NOMO-1 treated with DMSO at 0.1 percent for 48 hours (cell line): ENCODE measurements at regions not wholly inside any gene's neighbourhood (a gene's known extent, or its start where the extent isn't known, plus 50 kb on each side); places are given as distances from the start of the nearest gene placed in this dataset.
A peak's percentile ranks its signal among the peaks of the same experiment; 100 is the strongest.

Experiments
- DNase-seq: peaks from one replicate; lab custom pipeline; 2025; ENCODE audit not compliant: unreplicated experiment; lab: John Stamatoyannopoulos, UW

DNA sequence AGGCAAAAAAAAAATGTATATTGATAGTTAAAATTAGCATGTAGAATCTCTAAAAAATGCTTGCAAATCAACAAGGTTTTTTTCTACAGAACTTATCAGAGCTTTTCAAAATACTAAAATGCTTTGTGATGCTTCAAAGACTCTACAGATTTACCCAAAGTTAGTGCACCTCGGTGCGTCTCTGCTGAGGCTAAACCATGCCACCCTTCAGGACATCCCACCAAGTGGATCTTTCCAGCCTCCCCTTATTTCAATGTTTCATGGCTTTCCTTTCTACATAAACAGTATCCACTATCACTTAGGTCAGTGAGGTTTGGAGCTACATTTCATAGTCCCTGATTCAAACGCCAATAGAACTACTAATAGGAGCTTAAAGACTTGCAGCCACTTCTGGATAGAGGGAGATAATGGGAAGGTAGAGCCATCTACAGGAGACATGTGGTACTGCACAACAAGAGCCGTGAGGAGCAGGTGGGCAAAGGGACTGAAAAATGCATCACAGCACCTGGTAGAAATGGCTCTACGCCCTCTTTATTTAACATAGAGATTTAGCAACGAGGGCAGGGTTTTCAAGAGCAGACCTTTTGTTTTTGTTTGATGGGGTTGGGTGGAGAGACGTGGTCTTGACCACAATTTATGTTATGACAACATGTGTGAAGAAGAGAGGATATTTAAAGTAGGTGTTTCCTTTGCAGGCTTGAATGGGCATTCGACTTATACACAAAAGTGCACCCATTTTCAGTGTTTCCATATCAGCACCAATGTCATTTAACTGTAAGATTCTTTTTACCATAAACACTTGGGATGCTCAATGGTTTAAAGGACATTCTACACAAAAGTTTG lies 56.1 kb upstream of the SLC35G4 start:
- DNase-seq: peak; percentile 39

DNA sequence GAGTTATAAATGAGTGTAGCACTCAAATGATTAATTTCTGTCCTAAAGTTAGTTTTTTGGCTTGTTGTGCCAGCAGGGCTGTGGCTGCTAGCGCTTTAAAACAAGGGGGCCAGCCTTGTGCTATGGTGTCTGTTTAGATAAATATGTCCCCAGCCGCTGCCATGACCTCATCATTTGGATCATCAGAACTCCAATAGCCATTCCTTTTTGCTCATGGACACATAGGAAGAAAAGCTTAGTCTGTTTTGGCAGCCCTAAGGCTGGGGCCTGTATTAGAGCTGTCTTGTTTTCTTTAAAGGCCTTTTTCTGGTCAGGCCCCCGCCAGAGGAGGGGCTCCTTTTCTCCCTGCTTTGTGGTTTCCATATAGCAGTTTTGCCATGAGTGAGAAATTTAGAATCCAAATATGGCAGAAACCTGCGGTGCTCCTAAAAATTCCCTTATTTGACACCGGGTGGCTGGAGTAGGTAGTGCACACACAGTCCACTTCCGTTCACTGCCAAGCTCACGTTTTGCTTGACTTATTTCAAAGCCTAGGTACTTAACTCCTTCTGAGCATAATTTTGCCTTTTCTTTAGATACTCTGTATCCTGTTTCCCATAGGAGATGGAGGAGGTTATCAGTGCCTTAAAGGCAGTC lies 60.4 kb upstream of the SLC35G4 start:
- no peak for DNase-seq

DNA sequence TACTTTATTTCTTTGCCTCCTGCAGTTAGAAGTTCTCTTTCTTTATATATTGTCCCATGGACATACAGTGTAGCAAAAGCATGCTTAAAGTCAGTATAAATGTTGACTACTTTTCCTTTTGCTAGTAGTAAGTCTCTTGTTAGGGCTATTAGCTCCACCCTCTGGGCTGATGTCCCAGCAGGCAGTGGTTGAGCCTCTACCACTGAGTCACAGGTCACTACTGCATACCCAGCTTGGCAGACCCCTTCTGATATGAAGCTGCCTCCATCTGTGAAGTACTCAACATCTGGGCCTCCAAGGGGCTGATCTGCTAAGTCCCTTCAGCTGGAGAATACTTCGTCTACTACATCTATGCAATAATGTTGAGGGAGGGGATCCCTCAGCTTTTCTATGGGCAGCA lies 61.0 kb upstream of the SLC35G4 start:
- no peak for DNase-seq

DNA sequence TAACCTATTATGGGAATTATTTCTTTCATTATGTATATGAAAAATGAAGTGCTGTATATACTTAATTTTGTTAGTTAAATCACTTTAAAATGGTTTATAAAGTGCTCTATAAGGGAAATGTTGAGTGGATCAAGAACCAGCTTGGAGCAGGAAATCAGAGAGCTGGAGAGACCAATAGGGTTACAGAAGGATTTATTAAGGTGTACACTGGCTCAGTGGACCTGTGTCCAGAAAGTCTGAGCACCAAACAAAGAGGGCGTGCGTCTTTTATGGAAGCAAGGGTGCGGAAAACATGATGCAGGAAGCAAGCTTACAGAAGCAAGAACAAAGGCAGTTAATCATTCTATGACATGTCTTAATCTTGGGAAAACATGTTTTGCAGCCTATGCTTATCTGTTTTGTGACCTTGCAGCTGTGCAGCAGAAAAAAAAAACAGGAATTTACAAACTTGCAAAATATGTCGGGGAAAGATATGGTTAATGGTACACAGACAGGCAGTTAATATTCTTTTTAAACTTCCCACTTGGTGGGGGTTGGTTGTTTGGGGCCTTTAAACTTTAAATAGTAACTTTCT lies 65.2 kb upstream of the SLC35G4 start:
- DNase-seq: no peak

DNA sequence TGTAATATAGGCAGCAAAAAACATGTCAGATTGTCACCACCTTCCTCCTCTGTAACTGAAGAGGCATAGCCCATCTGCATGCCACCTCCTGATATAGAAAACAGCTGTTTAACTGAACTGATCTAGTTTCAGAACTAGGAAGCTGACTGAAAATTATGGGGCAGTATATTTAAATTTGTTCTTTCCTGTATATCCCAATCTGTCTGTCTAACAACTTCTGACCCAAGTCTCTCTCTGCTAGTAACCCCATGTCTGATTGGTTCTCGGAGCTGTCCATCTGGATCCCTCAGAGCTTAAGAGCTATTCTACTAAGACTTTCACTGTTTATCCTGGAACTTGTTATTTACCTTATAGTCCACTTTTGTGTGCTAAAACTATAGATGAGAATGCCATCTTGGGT lies 68.2 kb upstream of the SLC35G4 start:
- no peak for DNase-seq

DNA sequence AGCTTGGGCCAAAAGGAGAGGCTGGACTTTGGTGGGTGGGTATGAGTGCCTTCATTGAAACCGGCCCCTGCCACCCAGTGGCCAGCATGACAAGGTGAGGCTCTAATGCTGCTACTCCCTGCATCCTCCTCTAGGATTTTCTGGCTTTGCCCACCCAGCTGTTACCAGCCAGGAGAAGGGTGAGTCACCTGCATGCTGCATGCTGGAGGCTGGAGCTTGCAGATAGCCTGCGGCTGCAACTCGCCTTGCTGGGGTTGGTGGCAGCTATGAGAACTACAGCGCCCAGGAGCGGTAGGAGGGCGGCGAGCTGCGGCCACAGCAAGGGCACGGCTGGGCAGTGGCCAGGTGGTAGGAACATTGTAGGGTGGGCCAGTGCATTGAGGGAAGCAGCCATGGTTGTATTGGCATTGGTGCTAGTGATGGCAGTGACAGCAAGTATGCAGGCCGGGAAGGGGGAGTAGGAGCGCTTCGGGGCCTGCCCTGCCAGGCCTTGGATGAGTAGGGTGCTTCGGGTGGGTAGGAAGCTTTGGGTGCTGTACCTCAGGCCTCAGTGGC lies 75.4 kb upstream of the SLC35G4 start:
- no peak for DNase-seq

DNA sequence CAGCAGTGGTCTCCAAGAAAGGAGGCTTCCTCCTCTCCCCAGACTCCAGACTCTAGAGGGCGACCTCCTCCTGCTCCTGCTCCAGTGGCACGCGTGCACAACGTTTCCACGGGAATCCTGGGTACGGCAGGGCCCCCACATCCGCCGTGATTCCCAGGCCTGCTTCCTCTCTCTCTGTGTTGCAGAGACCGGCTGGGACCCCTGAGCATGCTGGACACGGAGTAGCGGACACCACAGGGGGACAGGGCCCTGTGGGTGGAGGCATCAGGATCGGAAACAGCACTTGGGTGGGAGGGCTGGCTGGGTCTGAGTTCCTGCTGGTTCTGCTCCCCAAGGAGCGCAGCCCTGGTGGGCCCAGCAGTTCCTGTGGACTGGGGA lies 75.9 kb upstream of the SLC35G4 start:
- DNase-seq: no peak

DNA sequence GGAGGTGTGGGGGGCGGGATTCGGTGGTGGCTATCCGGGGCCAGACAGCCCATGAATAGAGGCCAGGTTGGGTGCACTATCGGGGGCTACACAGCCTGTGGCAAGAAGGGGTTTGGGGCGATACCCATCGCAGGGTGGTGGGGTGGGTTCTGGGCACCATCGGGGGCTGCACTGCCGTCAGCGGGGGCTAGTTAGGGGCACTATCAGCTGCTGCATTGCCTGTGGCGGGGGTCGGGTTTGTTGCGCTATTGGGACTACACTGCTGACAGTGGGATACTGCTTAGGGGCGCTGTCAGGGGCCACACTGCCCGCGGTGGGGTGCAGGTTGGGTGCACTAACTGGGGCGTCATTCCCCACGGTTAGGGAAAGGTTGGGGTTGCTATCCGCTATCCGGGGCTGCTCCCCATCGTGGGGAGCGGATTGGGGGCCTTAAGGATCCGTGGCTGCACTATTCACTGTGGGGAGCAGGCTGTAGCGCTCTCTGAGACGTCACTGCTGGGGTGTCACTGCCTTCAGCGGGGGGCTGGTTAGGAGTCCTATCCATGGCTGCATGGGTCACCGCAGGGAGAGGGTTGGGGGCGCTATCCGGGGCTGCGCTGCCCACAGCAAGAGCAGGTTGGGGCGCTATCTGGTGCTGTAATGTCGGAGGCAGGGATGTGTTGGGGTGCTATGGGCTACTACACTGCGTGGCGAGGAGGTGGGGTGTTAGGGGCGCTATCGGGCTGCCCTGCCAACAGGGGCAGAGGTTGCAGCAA lies 76.5 kb upstream of the SLC35G4 start:
- no peak for DNase-seq

DNA sequence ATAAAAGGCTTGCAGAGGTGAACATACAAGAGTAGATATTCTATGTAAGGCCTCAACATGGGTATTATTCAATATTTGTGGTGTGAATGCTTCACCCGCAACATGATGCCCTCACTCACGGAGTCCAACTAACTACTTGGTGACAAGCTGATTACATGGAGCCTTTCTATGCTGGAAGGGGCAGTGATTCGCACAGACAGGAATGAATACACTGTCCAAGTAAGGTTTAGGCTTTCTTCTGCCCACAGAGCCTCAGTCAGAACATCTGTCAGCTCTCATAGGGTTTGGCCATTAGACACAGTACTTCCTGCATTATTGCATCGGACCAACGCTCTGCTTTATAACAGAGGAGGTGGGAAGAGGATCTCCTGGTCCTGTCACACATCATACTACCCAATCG lies 80.3 kb upstream of the SLC35G4 start:
- DNase-seq: no peak

DNA sequence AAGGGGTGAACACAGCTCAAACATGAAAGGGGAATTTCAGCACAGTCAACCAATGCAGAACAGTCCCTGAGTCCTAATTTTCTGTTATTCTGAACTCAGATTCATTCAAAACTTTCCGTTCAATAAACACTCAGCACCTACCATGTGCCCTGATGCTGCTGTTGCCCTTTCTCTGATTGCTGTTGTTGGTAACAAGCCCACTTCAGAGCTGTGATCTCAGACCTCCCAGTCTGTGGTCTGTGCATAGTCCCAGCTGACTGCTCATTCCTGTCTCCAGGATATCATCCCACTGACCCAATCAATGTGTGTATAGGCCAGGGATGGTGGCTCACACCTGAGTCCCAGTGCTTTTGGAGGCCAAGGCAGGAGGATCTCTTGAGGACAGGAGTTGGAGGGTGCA lies 82.7 kb upstream of the SLC35G4 start:
- DNase-seq: no peak

DNA sequence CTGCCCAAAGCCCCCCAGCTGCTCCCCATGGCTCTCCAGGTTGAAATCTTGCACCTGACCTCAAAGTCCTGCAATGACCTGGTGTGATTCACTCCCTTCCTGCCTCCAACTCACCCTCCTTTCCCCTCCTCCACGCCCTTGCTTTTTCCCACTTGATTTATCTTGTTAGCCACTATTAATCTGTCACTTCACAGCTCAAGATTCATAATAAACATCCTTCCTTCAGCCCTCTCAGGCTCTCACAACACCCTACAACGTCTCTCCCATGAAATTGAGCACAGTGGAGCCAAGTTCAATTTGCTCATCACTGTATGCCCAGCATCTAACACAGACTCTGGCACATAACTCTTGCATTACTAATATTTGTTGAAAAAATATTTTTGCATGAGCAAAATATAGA lies 85.6 kb upstream of the SLC35G4 start:
- DNase-seq: no peak

DNA sequence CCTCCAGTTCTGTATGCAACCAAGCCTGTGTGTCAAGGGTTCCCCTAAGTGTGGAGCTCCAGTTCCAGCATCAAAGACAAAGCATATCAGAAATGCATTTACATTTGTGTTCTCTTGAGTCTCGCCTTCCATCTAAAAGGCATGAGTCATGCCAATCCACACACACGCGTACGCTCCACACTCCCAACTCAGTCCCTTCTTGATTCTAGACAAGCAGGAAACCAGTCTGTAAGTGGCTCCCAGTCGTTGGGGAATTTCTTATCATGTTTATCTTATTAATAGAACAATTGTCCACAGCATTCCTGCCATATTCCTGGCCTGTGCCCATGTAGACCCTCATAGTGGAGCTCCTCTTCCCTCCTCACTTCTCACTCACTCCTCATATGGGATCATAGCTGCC lies 86.4 kb upstream of the SLC35G4 start:
- no peak for DNase-seq

DNA sequence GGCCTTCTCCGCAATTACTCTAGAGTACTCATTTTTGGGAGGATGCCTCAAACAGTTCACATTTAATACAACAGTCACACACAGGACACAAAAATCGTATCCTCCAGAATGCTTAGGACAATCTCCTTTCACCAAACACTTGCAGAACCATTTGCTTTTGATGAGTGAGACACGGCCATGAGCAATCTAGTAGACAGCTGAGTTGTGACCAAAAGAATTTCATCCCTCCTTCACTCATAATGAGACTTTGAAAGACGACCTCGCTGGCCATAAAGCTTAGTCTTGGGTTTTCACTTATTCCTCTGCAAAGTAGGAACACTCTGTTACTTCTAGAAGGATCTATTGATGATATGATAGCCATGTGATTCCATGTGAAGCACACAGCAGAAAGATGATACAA lies 87.5 kb upstream of the SLC35G4 start:
- DNase-seq: no peak

DNA sequence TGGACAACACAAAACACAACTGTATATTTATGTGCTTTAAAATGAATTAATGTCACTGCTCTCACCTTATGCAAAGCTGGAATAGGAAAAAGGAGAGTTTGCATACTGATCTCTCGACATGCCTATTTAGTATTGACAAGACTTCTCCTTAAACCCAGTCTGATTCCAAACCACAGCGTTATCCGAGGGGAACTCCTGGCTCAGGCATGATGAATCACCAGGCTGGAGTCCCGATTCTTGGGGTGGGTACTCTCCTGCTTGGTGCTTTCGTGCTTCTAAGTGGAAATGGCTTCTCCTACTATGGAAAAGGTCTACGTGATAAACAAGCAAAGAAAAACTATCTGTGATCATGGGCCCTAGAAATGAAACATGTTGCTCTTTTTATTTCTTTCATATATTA lies 88.9 kb upstream of the SLC35G4 start:
- DNase-seq: no peak

DNA sequence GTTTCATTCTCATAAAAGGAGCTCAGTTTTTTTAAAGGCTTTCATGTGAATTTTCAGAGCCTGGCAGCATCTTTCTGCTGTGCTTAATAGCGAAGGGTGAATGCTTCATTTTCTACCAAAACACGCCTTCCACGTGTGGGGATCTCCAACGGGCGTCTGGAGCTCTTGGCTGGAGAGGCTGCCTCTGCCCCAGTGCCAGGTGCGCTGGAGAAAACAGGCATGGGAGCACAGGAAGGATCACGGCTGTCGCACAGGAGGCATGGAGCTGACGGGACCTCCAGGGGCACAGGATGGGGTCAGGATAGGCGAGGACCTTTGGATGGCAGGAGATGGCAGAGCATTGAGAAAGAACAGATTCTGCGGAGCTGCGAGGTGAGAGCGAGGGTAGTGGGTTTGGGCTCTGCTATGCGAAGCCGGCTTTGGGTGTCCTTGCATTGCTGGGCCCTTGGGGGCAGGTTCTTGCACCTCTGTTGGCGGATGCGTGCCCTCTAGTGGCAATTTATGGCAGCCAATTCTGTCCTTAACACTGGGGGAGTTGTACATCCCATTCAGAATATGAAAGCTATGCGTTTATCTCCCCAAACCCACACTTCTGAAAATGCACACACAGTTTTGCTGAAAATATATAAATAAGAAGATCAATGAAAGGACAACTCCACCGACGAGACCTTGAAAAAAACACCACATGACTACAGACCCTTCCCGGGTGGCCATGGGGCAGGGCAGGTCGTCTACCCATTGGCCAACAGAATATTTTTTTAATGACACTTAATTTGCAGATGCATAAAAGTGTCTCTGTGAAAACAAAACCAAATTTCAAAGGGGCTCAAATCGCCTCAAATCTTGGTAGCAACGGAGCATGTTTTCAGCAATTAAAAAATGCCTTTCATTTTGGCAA lies 90.4 kb upstream of the SLC35G4 start:
- peak; percentile 34 for DNase-seq

DNA sequence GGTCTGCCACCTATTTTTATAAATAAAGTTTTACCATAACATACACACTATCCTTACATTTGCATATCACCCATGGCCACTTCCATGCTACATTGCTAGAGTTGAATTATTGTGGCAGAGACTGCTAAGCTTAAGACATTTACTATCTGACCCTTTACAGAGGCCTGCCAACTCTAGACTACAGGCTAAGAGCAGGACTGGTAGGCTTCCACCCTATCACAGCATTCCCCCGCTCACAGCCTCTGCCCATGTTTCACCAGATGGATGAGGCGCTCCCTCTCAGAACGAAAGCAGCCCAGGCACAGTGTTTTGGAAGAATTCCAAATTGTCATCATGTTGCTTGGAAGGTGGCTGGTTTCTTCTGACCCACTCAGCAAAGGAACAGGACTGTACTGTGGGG lies 91.7 kb upstream of the SLC35G4 start:
- DNase-seq: no peak

DNA sequence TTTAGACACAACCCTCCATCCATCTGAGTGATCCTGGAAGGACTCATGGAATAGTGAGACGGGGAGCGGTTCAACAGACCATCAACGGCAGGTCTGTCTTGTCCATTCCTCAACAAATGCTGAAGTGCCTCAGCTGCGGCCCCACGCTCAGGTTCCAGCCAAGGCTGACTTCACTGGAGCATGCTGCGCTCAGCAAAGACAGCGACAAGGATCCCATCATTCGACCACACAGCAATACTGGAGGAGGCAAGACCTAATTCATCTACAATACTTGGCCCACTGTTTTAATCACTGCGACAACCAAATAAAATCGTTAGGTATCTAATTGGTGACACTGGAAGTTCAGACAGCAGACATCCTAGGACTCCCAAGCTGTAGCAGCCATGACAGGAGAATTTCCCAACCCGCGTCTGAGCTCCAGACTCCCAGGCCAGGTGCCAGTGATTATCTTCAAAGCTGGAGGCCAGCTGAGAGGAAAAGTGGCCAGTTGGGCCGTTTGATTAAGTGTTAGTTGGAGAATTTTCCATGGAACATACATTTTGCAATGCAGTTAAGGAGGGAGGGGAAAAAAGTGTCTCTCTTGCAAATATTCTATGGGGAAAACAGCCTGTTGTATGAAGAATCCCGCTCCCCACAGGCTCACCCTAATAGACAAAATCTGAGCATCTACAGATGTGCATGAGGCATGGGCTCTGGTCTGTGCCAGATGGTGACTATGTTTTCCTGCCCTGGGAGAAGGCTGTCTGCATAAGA lies 92.5 kb upstream of the SLC35G4 start:
- no peak for DNase-seq

DNA sequence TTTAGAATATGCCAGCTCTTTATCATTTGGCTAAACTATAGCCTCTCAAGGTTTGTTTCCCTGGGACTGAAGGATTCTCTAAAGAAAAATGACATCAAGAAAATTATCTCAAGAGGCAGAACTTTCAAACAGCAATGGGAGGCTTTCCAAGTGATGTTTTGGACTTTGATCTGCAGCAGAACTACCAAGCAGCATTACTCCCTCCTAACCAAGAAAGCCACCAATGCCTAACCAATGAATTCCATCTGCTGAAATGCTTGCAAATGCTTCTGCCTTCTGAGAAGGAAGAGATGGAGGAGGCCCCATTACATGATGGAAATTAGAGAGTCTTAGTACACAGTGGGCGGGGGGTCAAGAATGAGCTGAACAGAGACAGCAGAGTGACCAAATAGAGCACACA lies 95.1 kb upstream of the SLC35G4 start:
- no peak for DNase-seq

DNA sequence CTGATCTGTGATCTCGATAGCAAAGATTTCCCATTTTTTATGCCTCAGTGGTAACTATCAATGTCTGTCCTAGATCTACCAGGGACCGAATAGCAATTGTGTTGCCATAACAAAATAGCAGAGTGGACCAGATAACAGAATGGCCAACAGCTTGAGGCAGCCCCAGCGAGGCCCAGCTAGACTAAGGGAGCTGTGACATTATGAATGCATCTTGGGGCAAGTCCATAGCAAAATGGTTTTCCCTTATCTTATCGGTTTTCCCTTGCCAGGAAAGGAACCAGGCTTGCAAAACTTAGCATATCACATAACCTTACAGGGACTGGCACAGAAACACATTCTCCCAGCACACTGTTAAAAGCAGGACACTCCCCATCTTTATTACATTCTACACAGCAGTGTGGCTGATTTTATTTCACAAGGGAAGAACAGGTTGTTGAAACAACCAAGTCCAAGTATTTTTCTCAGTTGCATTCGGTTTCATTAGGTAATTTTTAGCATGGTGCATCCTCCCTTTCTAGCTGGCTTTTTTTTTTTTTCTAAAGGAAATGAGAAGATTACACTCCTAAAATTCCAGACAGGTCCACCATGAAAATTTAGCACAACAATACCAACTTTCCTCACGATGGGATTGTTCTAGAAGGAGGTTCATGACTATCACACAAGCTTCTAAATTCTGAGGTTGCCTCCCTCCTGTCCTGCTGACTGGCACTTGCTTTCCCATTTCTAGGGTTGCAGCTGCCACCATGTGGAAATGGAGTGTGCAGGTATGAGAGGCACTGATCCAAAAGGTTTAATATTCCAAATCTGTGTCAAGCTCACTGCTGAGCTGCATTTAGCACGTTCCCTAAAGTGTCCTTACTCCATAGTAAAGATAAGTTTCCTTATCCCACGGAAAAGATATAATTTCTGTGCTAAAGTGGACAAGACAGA lies 97.0 kb upstream of the SLC35G4 start:
- peak; percentile 31 for DNase-seq
